Omental fat pad (tissue), 3 donors: ENCODE measurements at regions not wholly inside any gene's neighbourhood (a gene's known extent, or its start where the extent isn't known, plus 50 kb on each side); places are given as distances from the start of the nearest gene placed in this dataset.
"Not testable (repeated sequence)": the region's sequence is repeated elsewhere in the genome, so short reads cannot be mapped to it uniquely, and the experiment has no call there.

Experiments used
- ATAC-seq: fragments of 150-250 bp; one replicate; pipeline ENCODE4 v1.9.1; 2016; ENCODE audit warnings: mild to moderate bottlenecking, moderate library complexity; ENCODE audit not compliant: low FRiP score
- DNase-seq: peaks from one replicate; pipeline ENCODE4 v3.0.0-alpha.2; 2019; ENCODE audit warnings: low spot score
- TF ChIP-seq, protein P1 (sequence below), 3 donors: fragments of 450-650 bp; IDR thresholded peaks; one replicate each; pipeline ENCODE4 v1.5.1; 2016 to 2017; ENCODE audit warnings: antibody characterized with exemption in 3 of 3, mild to moderate bottlenecking in 3 of 3, moderate library complexity in 2 of 3

DNA sequence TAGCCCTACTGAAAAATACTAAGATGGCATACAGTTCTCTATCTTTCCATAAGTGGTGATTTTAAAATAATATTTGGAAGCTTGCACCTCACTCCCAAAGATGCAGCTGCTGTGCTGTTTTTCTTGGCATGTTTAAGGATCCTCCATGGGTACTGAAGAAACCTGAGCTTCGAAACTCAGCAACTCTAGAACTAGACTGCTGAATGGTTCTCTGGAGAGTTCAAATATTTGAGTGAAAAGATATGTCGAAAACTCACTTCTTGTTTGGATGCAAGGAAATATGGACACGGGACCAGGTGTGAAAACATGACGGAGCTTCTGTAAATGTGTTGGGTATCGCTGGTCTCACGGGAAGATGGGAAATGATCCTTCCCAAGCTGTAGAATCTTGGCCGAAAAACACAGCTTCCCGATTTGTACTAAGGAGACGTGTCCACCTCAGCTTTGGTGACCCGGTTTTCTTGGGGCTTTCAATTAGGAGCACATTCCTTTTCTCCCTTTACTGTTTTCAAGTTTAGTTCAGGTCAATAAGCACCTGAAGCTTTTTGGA lies 543.8 kb upstream of the NRP1 start:
- TF ChIP-seq, protein P1, sequence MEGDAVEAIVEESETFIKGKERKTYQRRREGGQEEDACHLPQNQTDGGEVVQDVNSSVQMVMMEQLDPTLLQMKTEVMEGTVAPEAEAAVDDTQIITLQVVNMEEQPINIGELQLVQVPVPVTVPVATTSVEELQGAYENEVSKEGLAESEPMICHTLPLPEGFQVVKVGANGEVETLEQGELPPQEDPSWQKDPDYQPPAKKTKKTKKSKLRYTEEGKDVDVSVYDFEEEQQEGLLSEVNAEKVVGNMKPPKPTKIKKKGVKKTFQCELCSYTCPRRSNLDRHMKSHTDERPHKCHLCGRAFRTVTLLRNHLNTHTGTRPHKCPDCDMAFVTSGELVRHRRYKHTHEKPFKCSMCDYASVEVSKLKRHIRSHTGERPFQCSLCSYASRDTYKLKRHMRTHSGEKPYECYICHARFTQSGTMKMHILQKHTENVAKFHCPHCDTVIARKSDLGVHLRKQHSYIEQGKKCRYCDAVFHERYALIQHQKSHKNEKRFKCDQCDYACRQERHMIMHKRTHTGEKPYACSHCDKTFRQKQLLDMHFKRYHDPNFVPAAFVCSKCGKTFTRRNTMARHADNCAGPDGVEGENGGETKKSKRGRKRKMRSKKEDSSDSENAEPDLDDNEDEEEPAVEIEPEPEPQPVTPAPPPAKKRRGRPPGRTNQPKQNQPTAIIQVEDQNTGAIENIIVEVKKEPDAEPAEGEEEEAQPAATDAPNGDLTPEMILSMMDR (IDR thresholded peaks at IDR 0.05), result no peak
- no peak for ATAC-seq
- no peak for DNase-seq

DNA sequence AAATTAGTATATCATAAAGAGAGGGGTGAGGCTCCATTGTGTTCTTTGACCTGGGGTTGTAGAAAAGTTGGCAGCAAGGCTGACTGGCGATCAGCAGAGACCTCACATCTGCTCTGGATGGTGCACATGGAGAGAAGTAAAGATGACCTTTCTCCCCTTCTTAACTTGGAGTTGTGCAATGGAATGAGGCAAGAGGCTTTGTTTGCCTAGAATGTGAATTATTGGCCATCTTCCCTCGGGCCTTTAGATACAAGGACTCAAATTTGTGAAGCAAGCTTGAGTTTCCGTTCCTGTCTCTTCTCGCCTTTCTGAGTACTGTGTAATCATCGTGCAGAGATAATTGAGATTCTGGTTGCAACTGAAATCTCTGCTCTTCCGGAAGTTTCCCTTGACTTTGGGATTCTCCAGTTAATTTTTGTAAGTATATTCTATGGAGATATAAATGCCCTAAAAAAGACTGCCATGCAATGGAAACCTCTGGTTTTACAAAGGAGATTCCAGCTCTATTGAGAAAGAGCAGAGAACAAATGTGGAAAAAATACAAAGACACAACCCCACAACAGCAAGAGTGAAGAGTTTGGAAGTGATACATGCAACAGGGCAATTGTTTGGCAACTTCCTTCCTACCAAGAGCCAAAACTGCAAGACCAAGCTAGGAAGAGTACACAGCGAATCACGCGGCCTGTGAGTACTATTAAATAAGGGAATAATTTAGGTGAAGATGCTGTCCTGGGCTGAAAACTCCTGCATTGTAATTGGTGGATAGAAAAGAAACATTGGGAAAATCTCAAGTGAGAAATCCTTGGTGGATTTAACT lies 542.3 kb upstream of the NRP1 start:
- no peak for ATAC-seq
- no peak for DNase-seq
- TF ChIP-seq, protein P1 (IDR thresholded peaks at IDR 0.05), result no peak

DNA sequence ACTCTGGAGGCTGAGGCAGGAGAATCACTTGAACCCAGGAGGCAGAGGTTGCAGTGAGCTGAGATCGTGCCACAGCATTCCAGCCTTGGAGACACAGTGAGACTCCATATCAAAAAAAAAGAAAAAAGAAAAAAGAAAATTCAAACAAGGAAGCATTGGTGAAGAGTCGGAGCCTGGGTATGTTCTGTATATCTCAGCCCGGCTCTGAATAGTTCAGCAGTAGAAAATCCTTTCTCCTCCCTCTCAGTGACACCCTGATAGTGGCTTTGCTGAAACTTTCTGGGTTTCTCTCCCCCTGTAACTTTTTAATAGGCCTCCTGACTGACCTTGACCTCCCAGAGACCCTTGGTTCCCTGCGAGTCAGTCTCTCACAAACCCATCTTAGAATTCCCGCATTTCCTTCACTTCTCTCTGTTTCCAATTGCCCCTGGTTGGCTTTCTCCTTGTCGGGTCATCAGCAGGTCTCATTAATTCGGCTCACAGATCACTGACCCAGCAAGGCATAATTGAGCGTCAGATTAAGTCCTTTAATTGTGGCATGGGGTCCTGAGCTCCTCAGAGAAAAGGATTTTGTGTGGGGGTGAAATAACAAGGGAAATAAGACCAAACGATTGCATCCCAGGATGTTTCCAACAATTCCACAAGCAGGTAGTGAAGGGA lies 541.6 kb upstream of the NRP1 start:
- DNase-seq (no peak), ATAC-seq (no peak)
- TF ChIP-seq, protein P1 (IDR thresholded peaks at IDR 0.05), result no peak

DNA sequence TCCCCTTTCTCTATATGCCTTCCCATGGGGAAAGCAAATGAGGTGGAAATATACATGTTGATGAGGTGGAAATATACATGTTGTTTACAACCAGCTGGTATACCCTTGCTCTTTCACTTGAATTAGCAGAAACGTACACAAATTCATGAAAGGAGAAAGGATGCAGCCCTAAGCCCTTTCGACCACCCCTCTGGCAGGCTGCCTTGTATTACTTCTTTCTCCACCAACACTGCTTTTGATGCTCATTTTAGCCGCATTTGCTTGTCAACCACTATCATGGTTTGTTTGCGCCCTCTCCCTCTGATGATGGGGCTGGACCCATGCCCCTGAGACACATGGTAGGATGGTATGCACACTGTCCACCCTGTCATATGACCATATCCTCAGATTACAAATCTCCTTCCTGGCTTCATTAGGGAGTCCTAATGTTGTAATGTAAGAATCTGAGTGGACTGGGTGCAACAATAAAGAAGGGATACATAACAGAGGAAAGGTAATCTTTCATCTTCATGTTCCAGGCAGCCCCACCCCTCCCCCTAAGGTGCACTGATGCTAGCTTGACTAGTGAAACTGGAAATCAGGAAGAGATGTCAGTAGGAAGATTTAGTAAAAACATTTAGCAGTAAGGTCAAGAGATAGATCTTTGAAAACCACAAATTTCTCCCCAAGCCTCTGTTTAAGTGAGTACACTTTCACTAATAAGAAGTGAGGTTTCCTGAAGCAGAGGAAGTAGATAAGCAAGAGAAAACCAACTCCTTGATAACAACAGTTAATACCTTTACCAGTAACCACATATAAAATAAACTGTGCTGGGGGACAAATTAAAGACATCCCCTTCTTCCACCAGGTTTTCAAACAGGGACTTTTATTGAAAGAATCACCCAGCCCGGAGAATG lies 536.8 kb upstream of the NRP1 start:
- TF ChIP-seq, protein P1 (IDR thresholded peaks at IDR 0.05), result no peak
- ATAC-seq, result no peak
- DNase-seq, result no peak

DNA sequence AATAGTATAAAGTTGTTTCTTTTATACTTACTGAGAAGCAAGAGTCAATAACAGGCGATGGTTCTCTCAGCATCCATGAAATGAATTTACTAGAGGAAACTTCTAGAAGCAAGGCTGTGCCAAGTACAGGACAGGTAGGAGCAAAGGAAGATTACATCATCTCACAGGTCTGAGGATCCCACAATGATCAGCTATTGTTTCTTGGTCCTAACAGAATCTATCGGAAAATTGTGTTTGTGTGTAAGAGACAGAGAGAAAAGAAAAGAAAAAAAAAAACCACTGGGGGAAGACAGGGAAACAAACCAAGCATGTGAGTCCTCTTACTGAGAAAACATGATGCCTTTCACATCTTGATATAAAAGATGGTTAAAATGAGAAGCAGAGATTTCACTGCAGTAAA lies 535.0 kb upstream of the NRP1 start:
- no peak for DNase-seq
- TF ChIP-seq, protein P1 (IDR thresholded peaks at IDR 0.05), result no peak
- no peak for ATAC-seq

DNA sequence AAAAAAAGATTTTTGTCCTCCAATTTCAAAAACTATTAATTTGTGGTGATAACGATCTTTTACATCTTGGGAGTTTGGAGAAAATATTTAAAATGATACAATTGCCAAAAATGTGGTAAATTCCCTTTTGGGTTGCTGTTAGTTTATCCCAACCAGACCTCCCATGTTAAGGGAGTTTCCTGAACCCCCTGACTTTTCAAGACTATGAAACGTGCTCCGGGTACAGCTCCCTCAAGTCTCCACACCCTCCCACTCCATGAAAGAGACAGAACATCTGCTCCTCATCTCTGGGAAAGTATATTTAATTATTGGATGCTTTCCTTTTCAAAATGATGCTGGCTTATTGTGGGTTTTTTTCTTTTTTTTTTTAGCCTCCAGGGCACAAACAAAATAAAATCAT lies 534.6 kb upstream of the NRP1 start:
- TF ChIP-seq, protein P1 (IDR thresholded peaks at IDR 0.05), result no peak
- DNase-seq, result no peak
- ATAC-seq, result no peak

DNA sequence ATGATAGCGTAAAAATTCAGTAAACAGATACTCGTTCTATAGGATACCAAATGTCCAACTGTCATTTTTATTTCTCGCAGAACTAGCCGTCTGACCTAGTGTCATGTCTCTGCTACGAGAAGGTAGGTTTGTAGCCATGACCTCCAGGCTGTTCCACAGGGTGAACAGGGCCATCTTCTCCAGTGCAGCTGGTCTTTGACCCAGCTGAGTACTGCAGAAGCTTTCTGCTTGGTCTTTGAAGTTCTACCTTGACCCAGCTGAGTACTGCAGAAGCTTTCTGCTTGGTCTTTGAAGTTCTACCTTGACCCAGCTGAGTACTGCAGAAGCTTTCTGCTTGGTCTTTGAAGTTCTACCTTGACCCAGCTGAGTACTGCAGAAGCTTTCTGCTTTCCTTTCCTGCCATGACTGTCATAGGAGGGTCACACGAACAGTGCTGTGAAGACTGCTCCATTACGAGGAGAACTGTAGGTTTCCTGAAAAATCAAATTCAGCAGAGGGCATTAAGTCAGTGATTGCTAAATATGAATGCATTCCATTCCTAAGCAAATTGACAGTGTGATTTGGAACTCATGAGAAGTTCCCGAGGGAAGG lies 532.8 kb upstream of the NRP1 start:
- not testable (repeated sequence) for ATAC-seq, DNase-seq
